ENCODE measurements at regions not wholly inside any gene's neighbourhood (a gene's known extent, or its start where the extent isn't known, plus 50 kb on each side); places are given as distances from the start of the nearest gene placed in this dataset.

- TF ChIP-seq POLR2A (IDR thresholded peaks at IDR 0.05) = no peak
- TF ChIP-seq CTCF (IDR thresholded peaks at IDR 0.05) = no peak
- TF ChIP-seq POLR2AphosphoS5 (IDR thresholded peaks at IDR 0.05) = no peak
Measured at GRCh38 chr14:46433381-46433780, 218.2 kb downstream of the RPL10L start.
